ENCODE measurements at regions not wholly inside any gene's neighbourhood (a gene's known extent, or its start where the extent isn't known, plus 50 kb on each side); places are given as distances from the start of the nearest gene placed in this dataset.

- Histone ChIP-seq H3K27ac (ENCODE audit: low read depth, low read length) (no peak overlapping the region), H3K4me1 (ENCODE audit: control insufficient read depth, low read depth, low read length) (peaks cover 5% of the 10 kb centered on the region), H3K56ac (ENCODE audit: low read length) (no peak overlapping the region), H4K8ac (ENCODE audit: low read depth, low read length) (no peak overlapping the region), H3K4me2 (ENCODE audit: low read length) (no peak overlapping the region), H3K4me3 (ENCODE audit: low read length) (no peak overlapping the region), H3K36me3 (ENCODE audit: control insufficient read depth, insufficient read depth, low read length) (no peaks in the 10 kb centered on the region), H2BK120ac (ENCODE audit: low read depth, low read length) (no peak overlapping the region), H2AK5ac (ENCODE audit: low read length) (no peak overlapping the region), H3K79me1 (ENCODE audit: low read length) (no peaks in the 10 kb centered on the region), H3K23ac (ENCODE audit: low read length) (no peak overlapping the region), H3K4ac (ENCODE audit: low read depth, low read length) (no peak overlapping the region), H3K9ac (ENCODE audit: low read length) (no peak overlapping the region), H2BK15ac (replicated peaks; ENCODE audit: low read depth) (no peak overlapping the region), H4K5ac (ENCODE audit: low read length) (no peak overlapping the region), H3K27me3 (ENCODE audit: insufficient read depth, low read length, poor library complexity) (no peaks in the 10 kb centered on the region), H2BK5ac (ENCODE audit: low read length) (no peak overlapping the region), H3K79me2 (ENCODE audit: control insufficient read depth, insufficient read depth, low read length) (no peaks in the 10 kb centered on the region), H3K18ac (ENCODE audit: low read length) (no peak overlapping the region)
- peak; percentile 82 for DNase-seq
- WGBS (ENCODE audit: extremely low coverage, insufficient coverage, low lambda C conversion rate): no CpG with 5 or more reads among the region's 8 CpGs
These were observed 142.9 kb upstream of the NDUFV2 start for GRCh38 chr18:8959551-8960135.

- WGBS (ENCODE audit: extremely low coverage, insufficient coverage, low lambda C conversion rate): no CpG with 5 or more reads among the region's 10 CpGs
- Histone ChIP-seq H4K5ac (ENCODE audit: low read length) (no peak overlapping the region), H2BK120ac (ENCODE audit: low read depth, low read length) (no peak overlapping the region), H3K4ac (ENCODE audit: low read depth, low read length) (no peak overlapping the region), H3K23ac (ENCODE audit: low read length) (no peak overlapping the region), H3K9ac (ENCODE audit: low read length) (no peak overlapping the region), H3K36me3 (ENCODE audit: control insufficient read depth, insufficient read depth, low read length) (no peaks in the 10 kb centered on the region), H3K18ac (ENCODE audit: low read length) (no peak overlapping the region), H2AK5ac (ENCODE audit: low read length) (no peak overlapping the region), H3K27me3 (ENCODE audit: insufficient read depth, low read length, poor library complexity) (no peaks in the 10 kb centered on the region), H3K4me3 (ENCODE audit: low read length) (no peak overlapping the region), H3K27ac (ENCODE audit: low read depth, low read length) (no peak overlapping the region), H3K56ac (ENCODE audit: low read length) (no peak overlapping the region), H2BK5ac (ENCODE audit: low read length) (no peak overlapping the region), H4K8ac (ENCODE audit: low read depth, low read length) (no peak overlapping the region), H3K79me1 (ENCODE audit: low read length) (no peaks in the 10 kb centered on the region), H3K4me2 (ENCODE audit: low read length) (no peak overlapping the region), H3K4me1 (ENCODE audit: control insufficient read depth, low read depth, low read length) (peaks cover 5% of the 10 kb centered on the region), H2BK15ac (replicated peaks; ENCODE audit: low read depth) (no peak overlapping the region), H3K79me2 (ENCODE audit: control insufficient read depth, insufficient read depth, low read length) (no peaks in the 10 kb centered on the region)
- DNase-seq: no peak
These were observed 141.5 kb upstream of the NDUFV2 start for GRCh38 chr18:8960740-8961657.

GRCh38 chr18:8962192-8962779 is 140.2 kb upstream of the NDUFV2 start:
- H3K23ac ChIP-seq (ENCODE audit: low read length): no peak overlapping the region
- no peak overlapping the region for H4K8ac ChIP-seq (ENCODE audit: low read depth, low read length)
- no peak overlapping the region for H3K4me2 ChIP-seq (ENCODE audit: low read length)
- no peak overlapping the region for H4K5ac ChIP-seq (ENCODE audit: low read length)
- H3K36me3 ChIP-seq (ENCODE audit: control insufficient read depth, insufficient read depth, low read length): no peaks in the 10 kb centered on the region
- no peak overlapping the region for H2BK5ac ChIP-seq (ENCODE audit: low read length)
- H3K56ac ChIP-seq (ENCODE audit: low read length): no peak overlapping the region
- no peak overlapping the region for H3K4ac ChIP-seq (ENCODE audit: low read depth, low read length)
- peaks cover 5% of the 10 kb centered on the region for H3K4me1 ChIP-seq (ENCODE audit: control insufficient read depth, low read depth, low read length)
- H2BK15ac ChIP-seq (replicated peaks; ENCODE audit: low read depth): no peak overlapping the region
- no peak overlapping the region for H3K18ac ChIP-seq (ENCODE audit: low read length)
- H3K79me2 ChIP-seq (ENCODE audit: control insufficient read depth, insufficient read depth, low read length): no peaks in the 10 kb centered on the region
- no peaks in the 10 kb centered on the region for H3K79me1 ChIP-seq (ENCODE audit: low read length)
- no peaks in the 10 kb centered on the region for H3K27me3 ChIP-seq (ENCODE audit: insufficient read depth, low read length, poor library complexity)
- no peak overlapping the region for H2BK120ac ChIP-seq (ENCODE audit: low read depth, low read length)
- no peak overlapping the region for H3K27ac ChIP-seq (ENCODE audit: low read depth, low read length)
- no peak for DNase-seq
- WGBS (ENCODE audit: extremely low coverage, insufficient coverage, low lambda C conversion rate): no CpG with 5 or more reads among the region's 8 CpGs
- H2AK5ac ChIP-seq (ENCODE audit: low read length): no peak overlapping the region
- H3K4me3 ChIP-seq (ENCODE audit: low read length): no peak overlapping the region
- no peak overlapping the region for H3K9ac ChIP-seq (ENCODE audit: low read length)

DNA sequence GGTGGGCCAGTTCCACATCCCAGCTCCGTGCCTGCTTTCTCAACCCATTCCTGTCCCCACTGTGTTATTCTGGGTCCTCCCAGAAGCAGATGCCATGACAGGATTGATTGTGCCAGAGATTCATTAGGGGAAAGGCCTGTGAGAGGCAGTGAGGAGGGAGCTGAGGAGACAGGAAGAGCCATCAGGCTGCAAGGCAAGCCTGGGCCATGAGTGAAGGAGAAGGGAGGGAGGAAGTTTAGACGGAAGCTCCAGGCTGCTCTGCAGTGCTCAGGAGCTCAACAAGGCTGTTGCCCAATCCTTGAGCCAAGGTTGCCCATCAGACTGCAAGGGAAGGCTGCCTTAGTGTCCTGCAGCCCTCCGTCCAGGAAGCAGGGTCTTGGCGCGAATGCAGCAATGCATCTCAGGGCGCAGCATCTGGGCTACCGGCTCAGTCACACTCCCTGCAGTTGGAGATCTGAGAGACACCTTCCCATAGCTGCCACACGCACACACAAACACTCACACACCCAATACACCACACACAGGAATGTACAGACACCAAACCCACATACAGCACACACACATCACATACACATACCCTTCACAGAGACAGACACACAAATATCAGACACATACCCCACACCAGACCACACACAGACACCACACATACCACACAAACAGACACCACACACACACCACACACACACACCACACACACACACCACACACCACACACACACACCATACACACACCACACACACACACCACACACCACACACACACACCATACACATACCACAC is 139.5 kb upstream of the NDUFV2 start:
- Histone ChIP-seq H3K27ac (ENCODE audit: low read depth, low read length) (no peak overlapping the region), H3K79me1 (ENCODE audit: low read length) (no peaks in the 10 kb centered on the region), H2BK5ac (ENCODE audit: low read length) (no peak overlapping the region), H2AK5ac (ENCODE audit: low read length) (no peak overlapping the region), H3K27me3 (ENCODE audit: insufficient read depth, low read length, poor library complexity) (no peaks in the 10 kb centered on the region), H3K4me2 (ENCODE audit: low read length) (no peak overlapping the region), H4K8ac (ENCODE audit: low read depth, low read length) (no peak overlapping the region), H3K36me3 (ENCODE audit: control insufficient read depth, insufficient read depth, low read length) (no peaks in the 10 kb centered on the region), H2BK120ac (ENCODE audit: low read depth, low read length) (no peak overlapping the region), H3K4ac (ENCODE audit: low read depth, low read length) (no peak overlapping the region), H3K56ac (ENCODE audit: low read length) (no peak overlapping the region), H3K4me3 (ENCODE audit: low read length) (no peak overlapping the region), H3K18ac (ENCODE audit: low read length) (no peak overlapping the region), H3K79me2 (ENCODE audit: control insufficient read depth, insufficient read depth, low read length) (no peaks in the 10 kb centered on the region), H4K5ac (ENCODE audit: low read length) (no peak overlapping the region), H2BK15ac (replicated peaks; ENCODE audit: low read depth) (no peak overlapping the region), H3K23ac (ENCODE audit: low read length) (no peak overlapping the region), H3K4me1 (ENCODE audit: control insufficient read depth, low read depth, low read length) (peaks cover 5% of the 10 kb centered on the region), H3K9ac (ENCODE audit: low read length) (no peak overlapping the region)
- no peak for DNase-seq
- WGBS (ENCODE audit: extremely low coverage, insufficient coverage, low lambda C conversion rate): no CpG with 5 or more reads among the region's 8 CpGs

- H3K4me3 ChIP-seq (ENCODE audit: low read length): no peak overlapping the region
- H4K8ac ChIP-seq (ENCODE audit: low read depth, low read length): no peak overlapping the region
- no peak overlapping the region for H3K4ac ChIP-seq (ENCODE audit: low read depth, low read length)
- no peaks in the 10 kb centered on the region for H3K27me3 ChIP-seq (ENCODE audit: insufficient read depth, low read length, poor library complexity)
- no peak overlapping the region for H2BK5ac ChIP-seq (ENCODE audit: low read length)
- no peaks in the 10 kb centered on the region for H3K79me2 ChIP-seq (ENCODE audit: control insufficient read depth, insufficient read depth, low read length)
- no peak overlapping the region for H3K18ac ChIP-seq (ENCODE audit: low read length)
- H4K5ac ChIP-seq (ENCODE audit: low read length): no peak overlapping the region
- H3K56ac ChIP-seq (ENCODE audit: low read length): no peak overlapping the region
- peaks cover 4% of the 10 kb centered on the region for H3K4me1 ChIP-seq (ENCODE audit: control insufficient read depth, low read depth, low read length)
- no peaks in the 10 kb centered on the region for H3K79me1 ChIP-seq (ENCODE audit: low read length)
- no peak overlapping the region for H2BK120ac ChIP-seq (ENCODE audit: low read depth, low read length)
- no peak overlapping the region for H2BK15ac ChIP-seq (replicated peaks; ENCODE audit: low read depth)
- no peak overlapping the region for H3K4me2 ChIP-seq (ENCODE audit: low read length)
- DNase-seq: no peak
- no peaks in the 10 kb centered on the region for H3K36me3 ChIP-seq (ENCODE audit: control insufficient read depth, insufficient read depth, low read length)
- H3K9ac ChIP-seq (ENCODE audit: low read length): no peak overlapping the region
- no peak overlapping the region for H2AK5ac ChIP-seq (ENCODE audit: low read length)
- no peak overlapping the region for H3K27ac ChIP-seq (ENCODE audit: low read depth, low read length)
- H3K23ac ChIP-seq (ENCODE audit: low read length): no peak overlapping the region
These were observed 138.6 kb upstream of the NDUFV2 start for GRCh38 chr18:8963876-8964275.
